Mesodermal cell (in vitro differentiated cells): ENCODE measurements at regions not wholly inside any gene's neighbourhood (a gene's known extent, or its start where the extent isn't known, plus 50 kb on each side); places are given as distances from the start of the nearest gene placed in this dataset.
"Not testable (repeated sequence)": the region's sequence is repeated elsewhere in the genome, so short reads cannot be mapped to it uniquely, and the experiment has no call there.

Source experiments
- H3K27ac ChIP-seq: 2 replicates; pipeline ENCODE4 v1.7.0; 2013; ENCODE audit warnings: mild to moderate bottlenecking, low read depth, low read length, moderate library complexity; ENCODE audit not compliant: severe bottlenecking
- H3K36me3 ChIP-seq: 2 replicates; pipeline ENCODE4 v1.7.1; 2013; ENCODE audit warnings: mild to moderate bottlenecking, low read length, moderate library complexity; ENCODE audit not compliant: control insufficient read depth, insufficient read depth
- H3K4me1 ChIP-seq: one replicate; pipeline ENCODE4 v1.7.1; 2013; ENCODE audit warnings: mild to moderate bottlenecking, low read length; ENCODE audit not compliant: insufficient read depth, control insufficient read depth, poor library complexity, severe bottlenecking
- H3K4me3 ChIP-seq: 2 replicates; pipeline ENCODE4 v1.7.0; 2013; ENCODE audit warnings: low read length, control low read depth, mild to moderate bottlenecking; ENCODE audit not compliant: insufficient read depth, poor library complexity, severe bottlenecking; ENCODE audit errors: extremely low read depth
- H3K9me3 ChIP-seq: 2 replicates; pipeline ENCODE4 v1.7.1; 2013; ENCODE audit warnings: mild to moderate bottlenecking, low read length, moderate library complexity; ENCODE audit not compliant: control insufficient read depth
- WGBS, 2 experiments: methylation state at CpG; one replicate each; pipeline ENCODE4 v1.1.5; 2013; ENCODE audit warnings: missing lambda C conversion rate in 2 of 2; ENCODE audit not compliant: insufficient coverage in 2 of 2; 5-methylcytosine and 5-hydroxymethylcytosine counted together

- 83% methylated on average over 1 of the region's 2 CpGs; no CpG with 5 or more reads in 1 of the 2 experiments for WGBS, 2 experiments
Observed at GRCh38 chr5:89537800-89538199, 654.8 kb upstream of the MEF2C start.

GRCh38 chr5:89536020-89536419 is 653.0 kb upstream of the MEF2C start:
- Histone ChIP-seq H3K36me3 (no peaks in the 10 kb centered on the region), H3K27ac (no peak overlapping the region), H3K4me1 (peaks cover 5% of the 10 kb centered on the region), H3K9me3 (no peaks in the 10 kb centered on the region), H3K4me3 (no peak overlapping the region)
- no CpG with 5 or more reads among the region's 2 CpGs for WGBS, 2 experiments

More at GRCh38 chr5:89537800-89538199, 654.8 kb upstream of the MEF2C start:
- H3K4me1 ChIP-seq, result peaks cover 5% of the 10 kb centered on the region
- no peaks in the 10 kb centered on the region for H3K9me3 ChIP-seq
- H3K36me3 ChIP-seq, result no peaks in the 10 kb centered on the region
- no peak overlapping the region for H3K27ac ChIP-seq
- H3K4me3 ChIP-seq, result no peak overlapping the region

DNA sequence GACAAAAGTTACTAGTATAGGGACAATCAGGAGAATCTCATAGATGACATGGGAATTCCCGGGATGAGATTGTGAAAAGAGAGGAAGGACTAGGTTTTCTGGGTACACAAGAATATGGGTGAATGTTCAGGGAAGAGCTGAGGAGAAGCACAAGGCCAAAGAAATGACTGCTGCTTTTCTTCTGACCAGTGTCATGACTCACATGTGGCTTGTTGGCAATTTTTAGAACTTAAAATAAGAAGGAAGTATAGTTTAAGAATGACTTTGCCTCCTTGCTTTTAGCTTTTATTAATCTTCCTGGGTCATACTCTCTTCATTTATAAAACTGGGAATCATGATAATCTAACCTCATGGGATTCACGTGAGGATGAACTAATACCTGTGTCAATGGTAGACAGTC is 652.4 kb upstream of the MEF2C start:
- H3K9me3 ChIP-seq, result no peaks in the 10 kb centered on the region
- H3K36me3 ChIP-seq, result no peaks in the 10 kb centered on the region
- no peak overlapping the region for H3K27ac ChIP-seq
- H3K4me3 ChIP-seq, result no peak overlapping the region
- H3K4me1 ChIP-seq, result peaks cover 5% of the 10 kb centered on the region
- 80 to 96% methylated on average over 1 to 2 of the region's 2 CpGs for WGBS, 2 experiments

- H3K4me1 ChIP-seq, result peaks cover 5% of the 10 kb centered on the region
- no peak overlapping the region for H3K27ac ChIP-seq
- no peaks in the 10 kb centered on the region for H3K9me3 ChIP-seq
- H3K36me3 ChIP-seq, result no peaks in the 10 kb centered on the region
- no peak overlapping the region for H3K4me3 ChIP-seq
Observed at GRCh38 chr5:89534331-89534730, 651.3 kb upstream of the MEF2C start.

DNA sequence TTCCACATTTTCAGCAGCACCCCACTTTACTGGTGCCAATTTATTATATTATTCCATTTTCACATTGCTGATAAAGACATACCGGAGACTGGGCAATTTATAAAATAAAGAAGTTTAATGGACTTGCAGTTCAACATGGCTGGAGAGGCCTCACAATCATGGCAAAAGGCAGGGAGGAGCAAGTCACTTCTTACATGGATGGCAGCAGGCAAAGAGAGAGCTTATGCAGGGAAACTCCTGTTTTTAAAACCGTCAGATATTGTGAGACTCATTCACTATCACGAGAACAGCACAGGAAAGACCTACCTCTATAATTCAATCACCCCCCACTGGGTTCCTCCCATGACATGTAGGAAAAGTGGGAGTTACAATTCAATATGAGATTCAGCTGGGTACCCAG is 641.8 kb upstream of the MEF2C start:
- H3K4me1 ChIP-seq, result no peaks in the 10 kb centered on the region
- no peak overlapping the region for H3K4me3 ChIP-seq
- H3K36me3 ChIP-seq, result no peaks in the 10 kb centered on the region
- H3K9me3 ChIP-seq, result peaks cover 13% of the 10 kb centered on the region
- WGBS, 2 experiments, result 89% methylated on average over 2 of the region's 3 CpGs; no CpG with 5 or more reads in 1 of the 2 experiments
- no peak overlapping the region for H3K27ac ChIP-seq

DNA sequence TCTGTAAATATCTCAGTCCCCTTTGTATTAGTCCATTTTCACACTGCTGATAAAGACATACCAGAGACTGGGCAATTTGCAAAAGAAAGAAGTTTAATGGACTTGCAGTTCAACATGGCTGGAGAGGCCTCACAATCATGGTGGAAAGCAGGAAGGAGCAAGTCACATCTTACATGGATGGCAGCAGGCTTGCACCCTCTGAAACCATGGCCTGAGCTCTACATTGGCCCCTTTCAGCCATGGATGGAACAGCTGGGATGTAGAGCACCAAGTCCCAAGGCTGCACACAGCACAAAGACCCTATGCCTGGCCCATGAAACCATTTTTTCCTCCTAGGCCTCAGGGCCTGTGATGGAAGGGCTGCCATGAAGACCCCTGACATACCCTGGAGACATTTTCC is 640.9 kb upstream of the MEF2C start:
- H3K4me1 ChIP-seq, H3K27ac ChIP-seq, H3K36me3 ChIP-seq, H3K4me3 ChIP-seq: not testable (repeated sequence)
- peaks cover 13% of the 10 kb centered on the region for H3K9me3 ChIP-seq

- Histone ChIP-seq H3K4me1 (no peaks in the 10 kb centered on the region), H3K36me3 (no peaks in the 10 kb centered on the region), H3K4me3 (no peak overlapping the region), H3K9me3 (peaks cover 13% of the 10 kb centered on the region), H3K27ac (no peak overlapping the region)
- WGBS, 2 experiments, result 100% methylated on average over 1 of the region's 2 CpGs; no CpG with 5 or more reads in 1 of the 2 experiments
Observed at GRCh38 chr5:89520771-89521170, 637.8 kb upstream of the MEF2C start.

DNA sequence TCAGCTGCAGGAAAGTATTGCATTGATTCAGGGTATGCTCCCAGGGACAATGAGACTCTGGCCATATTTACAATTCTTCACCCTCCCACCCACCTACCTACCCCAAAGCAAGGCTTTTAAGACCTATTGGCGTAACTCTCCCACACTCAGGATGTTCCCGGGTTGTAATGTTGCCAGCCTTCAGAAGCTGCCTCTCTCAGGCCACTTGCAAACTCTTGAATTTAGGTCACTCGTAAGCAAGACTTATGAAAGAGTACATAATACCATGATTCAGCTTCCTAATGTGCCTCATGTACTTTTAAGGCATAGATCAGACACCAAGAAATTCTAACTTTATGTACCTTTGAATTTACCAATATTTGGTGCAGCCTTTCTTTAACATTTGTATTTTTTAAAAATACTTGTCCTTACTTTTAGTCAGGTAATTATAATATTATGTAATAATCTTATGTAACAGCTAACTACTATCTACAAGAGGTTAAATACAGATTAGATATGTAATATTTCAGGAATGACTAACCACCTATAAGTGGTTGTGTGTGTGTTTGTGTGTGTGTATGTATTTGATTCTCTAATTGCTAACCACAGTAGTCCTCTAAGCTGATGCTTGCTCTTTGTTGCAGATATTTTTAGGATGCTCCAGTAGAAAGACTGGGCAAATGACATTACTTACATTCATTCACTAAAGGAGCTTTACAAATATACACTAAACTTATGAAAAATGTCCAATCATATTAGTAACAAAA is 630.5 kb upstream of the MEF2C start:
- H3K27ac ChIP-seq, result no peak overlapping the region
- no peaks in the 10 kb centered on the region for H3K36me3 ChIP-seq
- no peak overlapping the region for H3K4me3 ChIP-seq
- WGBS, 2 experiments, result 91% methylated on average over 3 of the region's 3 CpGs
- no peaks in the 10 kb centered on the region for H3K9me3 ChIP-seq
- no peaks in the 10 kb centered on the region for H3K4me1 ChIP-seq

DNA sequence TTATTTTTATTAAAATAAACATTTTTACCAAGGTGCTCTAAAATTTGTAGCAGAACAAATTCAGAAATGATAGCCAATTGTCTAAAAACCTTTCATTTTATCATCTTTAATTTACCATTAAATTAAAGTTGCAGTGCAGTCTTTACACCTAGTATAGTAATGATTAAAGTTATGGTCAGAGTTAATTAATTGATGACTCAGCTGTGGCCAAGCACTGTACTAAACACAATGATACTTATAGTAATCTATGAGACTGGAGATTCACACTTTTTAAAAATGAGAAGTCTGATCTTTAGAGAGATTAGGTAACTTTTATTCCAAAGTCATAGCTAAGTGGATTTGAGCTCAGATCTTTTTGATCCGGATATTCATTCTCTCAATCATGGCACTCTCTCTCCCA is 621.1 kb upstream of the MEF2C start:
- no CpG with 5 or more reads among the region's 1 CpG for WGBS, 2 experiments
- Histone ChIP-seq H3K9me3 (no peaks in the 10 kb centered on the region), H3K27ac (no peak overlapping the region)

DNA sequence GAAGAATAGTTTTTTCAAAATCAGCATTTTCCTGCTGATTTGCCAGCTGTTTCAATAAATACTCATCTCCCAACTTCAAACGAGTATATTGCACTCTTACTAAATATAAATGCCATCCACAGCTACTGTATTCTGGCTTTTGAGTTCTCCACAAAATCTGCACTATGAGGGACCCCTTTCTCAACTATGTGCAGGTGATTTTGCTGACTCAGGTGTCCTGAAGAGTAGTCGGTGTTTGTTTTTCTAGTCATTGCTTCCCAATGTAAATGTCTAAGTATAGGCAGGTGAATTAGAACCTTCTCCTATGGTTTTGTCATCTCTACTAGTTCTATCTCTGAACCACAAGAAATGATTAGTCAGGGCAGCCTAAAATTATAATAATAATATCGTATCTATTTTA is 616.8 kb upstream of the MEF2C start:
- H3K27ac ChIP-seq, result no peak overlapping the region
- 67 to 75% methylated on average over 1 of the region's 3 CpGs for WGBS, 2 experiments
- no peaks in the 10 kb centered on the region for H3K4me1 ChIP-seq
- no peak overlapping the region for H3K4me3 ChIP-seq
- H3K36me3 ChIP-seq, result no peaks in the 10 kb centered on the region
- no peaks in the 10 kb centered on the region for H3K9me3 ChIP-seq

More for the DNA sequence above, 621.1 kb upstream of the MEF2C start:
- H3K4me1 ChIP-seq, result no peaks in the 10 kb centered on the region
- H3K4me3 ChIP-seq, result no peak overlapping the region
- H3K36me3 ChIP-seq, result no peaks in the 10 kb centered on the region

- Histone ChIP-seq H3K36me3 (no peaks in the 10 kb centered on the region), H3K4me3 (no peak overlapping the region), H3K9me3 (no peaks in the 10 kb centered on the region), H3K4me1 (no peaks in the 10 kb centered on the region), H3K27ac (no peak overlapping the region)
- WGBS, 2 experiments, result 82 to 83% methylated on average over 4 of the region's 4 CpGs
Observed at GRCh38 chr5:89498699-89499098, 615.7 kb upstream of the MEF2C start.
